ENCODE measurements at regions not wholly inside any gene's neighbourhood (a gene's known extent, or its start where the extent isn't known, plus 50 kb on each side); places are given as distances from the start of the nearest gene placed in this dataset.

GRCh38 chr10:28862219-28862618 lies 184.9 kb downstream of the BAMBI start:
- TF ChIP-seq CTCF (optimal IDR thresholded peaks at IDR 0.05 in 1 of 3, IDR thresholded peaks at IDR 0.05 in 1 of 3, conservative IDR thresholded peaks at IDR 0.05 in 1 of 3; ENCODE audit: extremely low read depth in 1 of 3, insufficient read depth in 2 of 3, low read length in 3 of 3) (no peak), EZH2 (IDR thresholded peaks at IDR 0.05; ENCODE audit: low read length) (no peak)
